ENCODE measurements at regions not wholly inside any gene's neighbourhood (a gene's known extent, or its start where the extent isn't known, plus 50 kb on each side); places are given as distances from the start of the nearest gene placed in this dataset.

GRCh38 chr10:47098964-47099363 is 187.7 kb downstream of the PTPN20 start:
- H3K4me3 ChIP-seq (ENCODE audit: low read depth, low read length): no peak overlapping the region
- no peak for DNase-seq (ENCODE audit: low read depth)
- TF ChIP-seq CTCF (IDR thresholded peaks at IDR 0.05; ENCODE audit: insufficient read depth, low read depth, low read length): no peak

- DNase-seq (ENCODE audit: low read depth): no peak
- no peak for TF ChIP-seq CTCF (IDR thresholded peaks at IDR 0.05; ENCODE audit: insufficient read depth, low read depth, low read length)
Measured at GRCh38 chr10:47099474-47099873, 188.2 kb downstream of the PTPN20 start.

GRCh38 chr10:47101196-47101595 is 190.0 kb downstream of the PTPN20 start:
- DNase-seq (ENCODE audit: low read depth): no peak
- no peak overlapping the region for H3K4me3 ChIP-seq (ENCODE audit: low read depth, low read length)
- TF ChIP-seq CTCF (IDR thresholded peaks at IDR 0.05; ENCODE audit: insufficient read depth, low read depth, low read length): no peak

More at GRCh38 chr10:47099474-47099873, 188.2 kb downstream of the PTPN20 start:
- H3K4me3 ChIP-seq (ENCODE audit: low read depth, low read length): no peak overlapping the region

GRCh38 chr10:47101807-47102206 is 190.6 kb downstream of the PTPN20 start:
- no peak for TF ChIP-seq CTCF (IDR thresholded peaks at IDR 0.05; ENCODE audit: insufficient read depth, low read depth, low read length)
- H3K4me3 ChIP-seq (ENCODE audit: low read depth, low read length): no peak overlapping the region
- DNase-seq (ENCODE audit: low read depth): no peak

GRCh38 chr10:47104151-47104605 is 192.9 kb downstream of the PTPN20 start:
- peak; percentile 5 for DNase-seq (ENCODE audit: low read depth)
- no peak for TF ChIP-seq CTCF (IDR thresholded peaks at IDR 0.05; ENCODE audit: insufficient read depth, low read depth, low read length)
- no peak overlapping the region for H3K4me3 ChIP-seq (ENCODE audit: low read depth, low read length)

GRCh38 chr10:47104786-47105385 is 193.7 kb downstream of the PTPN20 start:
- TF ChIP-seq CTCF (IDR thresholded peaks at IDR 0.05; ENCODE audit: insufficient read depth, low read depth, low read length): no peak
- no peak overlapping the region for H3K4me3 ChIP-seq (ENCODE audit: low read depth, low read length)
- no peak for DNase-seq (ENCODE audit: low read depth)

Data from fibroblast of villous mesenchyme (primary cell).